Gastroesophageal sphincter (tissue), 4 donors: ENCODE measurements at regions not wholly inside any gene's neighbourhood (a gene's known extent, or its start where the extent isn't known, plus 50 kb on each side); places are given as distances from the start of the nearest gene placed in this dataset.

Source experiments
- ATAC-seq: fragments of 150-250 bp; one replicate; pipeline ENCODE4 v1.9.1; 2016; ENCODE audit warnings: mild to moderate bottlenecking, moderate library complexity
- H3K27ac ChIP-seq, 4 donors: fragments of 200-600 bp; sonication (generic) in 3 of 4; 1 replicate in 3 of 4; 2 replicates in 1 of 4; pipeline ENCODE4 v1.5.1; 2016 to 2019
- H3K27me3 ChIP-seq: fragments of 200-600 bp; sonication (generic); one replicate; pipeline ENCODE4 v1.5.1; 2019
- H3K36me3 ChIP-seq, 2 donors: fragments of 200-600 bp; sonication (generic); one replicate each; pipeline ENCODE4 v1.5.1; 2019; ENCODE audit warnings: control low read depth in 1 of 2
- H3K4me1 ChIP-seq, 3 donors: fragments of 200-600 bp; sonication (generic); 1 replicate in 2 of 3; 2 replicates in 1 of 3; pipeline ENCODE4 v1.5.1; 2016 to 2019; ENCODE audit warnings: control low read depth in 2 of 3
- H3K4me3 ChIP-seq, 2 donors: fragments of 200-600 bp; sonication (generic); one replicate each; pipeline ENCODE4 v1.5.1; 2019; ENCODE audit warnings: mild to moderate bottlenecking in 1 of 2, moderate library complexity in 1 of 2
- H3K9me3 ChIP-seq, 3 donors: fragments of 200-600 bp; sonication (generic); one replicate each; pipeline ENCODE4 v1.5.1; 2017 to 2019; ENCODE audit warnings: control low read depth in 2 of 3
- EP300 ChIP-seq: sonication (generic); formaldehyde crosslinking; IDR thresholded peaks from one replicate; pipeline ENCODE4 v1.6.1; 2017; ENCODE audit warnings: antibody characterized with exemption, mild to moderate bottlenecking
- POLR2A ChIP-seq, 2 donors: fragments of 450-650 bp; IDR thresholded peaks; one replicate each; pipeline ENCODE4 v1.6.1; 2017; ENCODE audit warnings: antibody characterized with exemption in 2 of 2, mild to moderate bottlenecking in 2 of 2, moderate library complexity in 1 of 2
- POLR2AphosphoS5 ChIP-seq: sonication (generic); formaldehyde crosslinking; IDR thresholded peaks from one replicate; pipeline ENCODE4 v1.6.1; 2017; ENCODE audit warnings: antibody characterized with exemption
- WGBS, 2 donors: methylation state at CpG; one replicate each; pipeline ENCODE4 v1.1.5; 2018; ENCODE audit warnings: low coverage in 1 of 2; 5-methylcytosine and 5-hydroxymethylcytosine counted together
- TF ChIP-seq, protein P1 (sequence below), 4 experiments: fragments of 200-600 bp in 2 of 4; fragments of 450-650 bp in 2 of 4; sonication (generic) in 1 of 4; IDR thresholded peaks; one replicate each; pipeline ENCODE4 v1.5.1; 2017 to 2019; ENCODE audit warnings: antibody characterized with exemption in 4 of 4, mild to moderate bottlenecking in 2 of 4, moderate library complexity in 2 of 4

DNA sequence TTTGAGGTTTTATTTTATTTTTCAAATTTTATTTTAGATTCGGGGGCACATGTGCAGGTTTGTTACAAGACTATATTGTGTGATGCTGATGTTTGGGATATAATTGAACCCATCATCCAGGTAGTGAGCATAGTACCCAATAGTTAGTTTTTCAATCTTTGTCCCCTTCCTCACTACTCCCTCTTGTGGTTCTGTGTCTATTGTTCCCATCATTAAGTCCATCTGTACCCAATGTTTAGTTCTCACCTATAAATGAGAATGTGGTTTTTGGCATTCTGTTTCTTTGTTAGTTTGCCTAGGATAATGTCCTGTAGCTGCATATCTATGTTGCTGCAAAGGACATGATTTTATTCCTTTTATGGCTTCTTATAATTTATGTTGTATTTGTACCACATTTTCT, 767.2 kb upstream of the ADGRL3 start:
- Histone ChIP-seq H3K27ac (no peak overlapping the region), H3K27me3 (no peaks in the 10 kb centered on the region), H3K36me3 (no peaks in the 10 kb centered on the region), H3K4me3 (no peak overlapping the region), H3K4me1 (no peaks in the 10 kb centered on the region), H3K9me3 (peaks cover 0 to 7% (median 0%) of the 10 kb centered on the region in 3 donors)
- no peak for TF ChIP-seq POLR2A (IDR thresholded peaks at IDR 0.05)
- no peak for TF ChIP-seq POLR2AphosphoS5
- TF ChIP-seq EP300, result no peak
- TF ChIP-seq, protein P1, sequence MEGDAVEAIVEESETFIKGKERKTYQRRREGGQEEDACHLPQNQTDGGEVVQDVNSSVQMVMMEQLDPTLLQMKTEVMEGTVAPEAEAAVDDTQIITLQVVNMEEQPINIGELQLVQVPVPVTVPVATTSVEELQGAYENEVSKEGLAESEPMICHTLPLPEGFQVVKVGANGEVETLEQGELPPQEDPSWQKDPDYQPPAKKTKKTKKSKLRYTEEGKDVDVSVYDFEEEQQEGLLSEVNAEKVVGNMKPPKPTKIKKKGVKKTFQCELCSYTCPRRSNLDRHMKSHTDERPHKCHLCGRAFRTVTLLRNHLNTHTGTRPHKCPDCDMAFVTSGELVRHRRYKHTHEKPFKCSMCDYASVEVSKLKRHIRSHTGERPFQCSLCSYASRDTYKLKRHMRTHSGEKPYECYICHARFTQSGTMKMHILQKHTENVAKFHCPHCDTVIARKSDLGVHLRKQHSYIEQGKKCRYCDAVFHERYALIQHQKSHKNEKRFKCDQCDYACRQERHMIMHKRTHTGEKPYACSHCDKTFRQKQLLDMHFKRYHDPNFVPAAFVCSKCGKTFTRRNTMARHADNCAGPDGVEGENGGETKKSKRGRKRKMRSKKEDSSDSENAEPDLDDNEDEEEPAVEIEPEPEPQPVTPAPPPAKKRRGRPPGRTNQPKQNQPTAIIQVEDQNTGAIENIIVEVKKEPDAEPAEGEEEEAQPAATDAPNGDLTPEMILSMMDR (IDR thresholded peaks at IDR 0.05), result no peak
- 80 to 100% methylated on average over 1 of the region's 1 CpG for WGBS, 2 donors
- no peak for ATAC-seq

DNA sequence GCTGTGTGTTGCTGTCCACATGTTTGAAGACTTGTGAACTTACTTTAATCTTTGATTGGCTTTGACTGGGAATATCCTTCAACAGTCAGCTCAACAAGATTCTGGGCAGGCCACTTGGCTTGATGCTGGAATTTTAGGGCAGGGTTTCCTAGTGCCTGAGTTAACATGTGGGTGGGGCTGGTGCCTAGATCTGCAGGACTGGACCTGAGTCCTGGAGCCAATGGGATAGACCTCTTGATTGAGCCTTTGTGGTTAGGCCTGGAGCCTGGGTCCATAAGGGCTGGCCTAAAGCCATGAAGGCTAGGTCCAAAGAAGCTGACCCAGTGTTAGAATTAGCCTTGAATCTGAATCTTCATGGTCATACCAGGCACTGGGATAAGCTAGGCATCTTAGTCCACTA, 757.1 kb upstream of the ADGRL3 start:
- ATAC-seq, result no peak

DNA sequence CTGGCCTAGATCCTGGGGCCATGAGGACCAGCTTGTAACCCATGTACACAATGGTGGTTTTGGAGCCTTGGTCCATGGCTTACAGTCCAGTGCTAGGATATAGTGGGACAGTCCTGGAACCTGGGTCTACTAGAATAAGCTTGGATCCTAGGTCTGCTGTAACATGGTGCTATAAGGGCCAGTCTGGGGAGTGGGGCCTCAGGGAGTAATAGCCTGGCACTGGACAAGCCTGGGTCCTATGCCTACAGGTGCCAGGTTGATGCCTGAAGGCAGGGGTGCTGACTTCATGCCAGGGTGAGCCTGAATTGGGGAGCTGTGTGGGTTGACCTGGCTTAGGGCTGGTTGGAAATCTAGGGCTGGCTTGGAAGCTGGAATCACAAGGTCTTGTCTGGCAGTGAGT, 756.3 kb upstream of the ADGRL3 start:
- Histone ChIP-seq H3K27me3 (no peaks in the 10 kb centered on the region), H3K36me3 (no peaks in the 10 kb centered on the region), H3K4me3 (no peak overlapping the region), H3K9me3 (no peaks in the 10 kb centered on the region), H3K4me1 (no peaks in the 10 kb centered on the region), H3K27ac (no peak overlapping the region)
- ATAC-seq, result no peak
- TF ChIP-seq POLR2A (IDR thresholded peaks at IDR 0.05) (no peak), EP300 (no peak), POLR2AphosphoS5 (no peak)
- TF ChIP-seq, protein P1 (IDR thresholded peaks at IDR 0.05), result no peak

More for the DNA sequence above, 757.1 kb upstream of the ADGRL3 start:
- no peak overlapping the region for H3K4me3 ChIP-seq
- no peaks in the 10 kb centered on the region for H3K9me3 ChIP-seq
- no peaks in the 10 kb centered on the region for H3K36me3 ChIP-seq
- TF ChIP-seq, protein P1 (IDR thresholded peaks at IDR 0.05), result no peak
- TF ChIP-seq EP300 (no peak), POLR2AphosphoS5 (no peak), POLR2A (IDR thresholded peaks at IDR 0.05) (no peak)
- H3K4me1 ChIP-seq, result no peaks in the 10 kb centered on the region
- H3K27me3 ChIP-seq, result no peaks in the 10 kb centered on the region
- H3K27ac ChIP-seq, result no peak overlapping the region

DNA sequence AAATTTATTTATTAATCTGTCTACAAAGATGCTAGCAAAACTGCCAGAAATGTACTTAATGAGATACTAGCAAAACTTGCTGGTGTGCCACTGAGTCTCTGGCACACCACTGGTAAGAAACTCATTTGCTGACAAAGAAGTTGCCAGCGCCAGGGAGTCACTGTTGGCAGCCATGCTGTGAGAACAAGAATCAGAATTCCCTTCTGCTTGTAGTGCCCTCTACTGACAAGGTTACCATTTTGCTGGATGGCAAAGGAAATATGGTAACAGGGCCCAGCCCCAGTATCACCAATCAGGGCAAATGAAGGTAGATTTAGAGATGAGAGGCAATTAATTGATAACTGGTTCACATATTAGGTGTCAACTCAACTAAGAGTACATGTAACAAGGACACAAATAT, 750.1 kb upstream of the ADGRL3 start:
- Histone ChIP-seq H3K4me3 (no peak overlapping the region), H3K36me3 (no peaks in the 10 kb centered on the region), H3K27ac (no peak overlapping the region), H3K27me3 (no peaks in the 10 kb centered on the region), H3K9me3 (no peaks in the 10 kb centered on the region), H3K4me1 (no peaks in the 10 kb centered on the region)
- ATAC-seq, result no peak
- no peak for TF ChIP-seq POLR2A (IDR thresholded peaks at IDR 0.05)
- no peak for TF ChIP-seq POLR2AphosphoS5
- no peak for TF ChIP-seq EP300
- TF ChIP-seq, protein P1 (IDR thresholded peaks at IDR 0.05), result no peak
- WGBS, 2 donors, result 86 to 91% methylated on average over 1 of the region's 1 CpG

DNA sequence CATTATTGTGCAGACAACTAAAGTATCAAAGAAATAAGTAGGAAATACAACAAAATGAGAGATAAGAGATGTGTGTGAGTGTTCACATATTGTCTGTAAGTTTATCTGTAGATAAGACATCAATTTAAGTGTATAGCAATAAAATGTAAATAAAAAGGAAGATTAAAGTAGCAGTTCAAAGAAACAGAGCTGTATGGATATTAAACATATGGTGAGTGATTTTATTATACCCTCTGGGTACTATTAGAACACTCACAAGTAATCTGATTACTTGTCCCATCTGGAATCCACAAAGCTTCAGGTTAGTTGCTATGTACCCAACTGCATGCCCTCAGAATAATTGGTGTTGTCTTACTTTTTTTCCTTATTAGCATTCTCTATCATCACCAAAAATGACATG, 747.9 kb upstream of the ADGRL3 start:
- ATAC-seq, result no peak
- Histone ChIP-seq H3K27ac (no peak overlapping the region), H3K9me3 (no peaks in the 10 kb centered on the region), H3K27me3 (no peaks in the 10 kb centered on the region), H3K4me3 (no peak overlapping the region), H3K36me3 (no peaks in the 10 kb centered on the region), H3K4me1 (no peaks in the 10 kb centered on the region)
- TF ChIP-seq, protein P1 (IDR thresholded peaks at IDR 0.05), result no peak
- no peak for TF ChIP-seq EP300
